SK-N-SH (cell line): ENCODE measurements at regions not wholly inside any gene's neighbourhood (a gene's known extent, or its start where the extent isn't known, plus 50 kb on each side); places are given as distances from the start of the nearest gene placed in this dataset.
A peak's percentile ranks its signal among the peaks of the same experiment; 100 is the strongest.

ENCODE experiments used
- CTCF ChIA-PET: fragments of 300-600, 350-600 bp; formaldehyde crosslinking; extraction: SDS; loops from one replicate; lab custom pipeline; 2021; lab: Yijun Ruan, JAX
- POLR2A ChIA-PET: fragments of 350-600 bp; sonication (Branson Sonifier 250); formaldehyde crosslinking; extraction: SDS; loops from one replicate; lab custom pipeline; 2020; ENCODE audit warnings: antibody characterized with exemption, inconsistent platforms; lab: Yijun Ruan, JAX
- DNase-seq: peaks from one replicate; pipeline ENCODE4 v3.0.0; 2012
- H2AFZ ChIP-seq: fragments of 200-600 bp; sonication (generic); 2 replicates; pipeline ENCODE4 v1.8.1; 2016; ENCODE audit warnings: antibody characterized with exemption, mild to moderate bottlenecking, low read depth
- H3F3A ChIP-seq: fragments of 200-600 bp; sonication (generic); replicated peaks from 2 replicates; pipeline ENCODE3; 2016; ENCODE audit warnings: antibody characterized with exemption, mild to moderate bottlenecking; ENCODE audit not compliant: insufficient read depth
- H3K27ac ChIP-seq, 2 experiments: fragments of 200-500 bp in 1 of 2; fragments of 200-600 bp in 1 of 2; sonication (Bioruptor generic) in 1 of 2; sonication (generic), shearing (Covaris generic) in 1 of 2; 2 replicates each; pipeline versions ENCODE4 v1.5.1 to v1.6.1; 2014 to 2016; ENCODE audit warnings: low read depth in 2 of 2, inconsistent platforms in 1 of 2, low read length in 1 of 2, mild to moderate bottlenecking in 1 of 2, mixed read lengths in 1 of 2
- H3K27me3 ChIP-seq: fragments of 200-600 bp; sonication (generic), shearing (Covaris generic); 2 replicates; pipeline ENCODE4 v1.6.1; 2016; ENCODE audit warnings: mixed run types; ENCODE audit not compliant: insufficient read depth
- H3K36me3 ChIP-seq, 2 experiments: fragments of 200-500 bp in 1 of 2; fragments of 200-600 bp in 1 of 2; sonication (Bioruptor generic) in 1 of 2; sonication (generic) in 1 of 2; replicated peaks in 1 of 2; 2 replicates each; pipeline versions ENCODE3 to v1.5.1; 2014 to 2016; ENCODE audit warnings: low read length in 1 of 2, mild to moderate bottlenecking in 1 of 2; ENCODE audit not compliant: insufficient read depth in 2 of 2, control insufficient read depth in 1 of 2
- H3K4me1 ChIP-seq, 2 experiments: fragments of 200-500 bp in 1 of 2; fragments of 200-600 bp in 1 of 2; sonication (Bioruptor generic) in 1 of 2; sonication (generic), shearing (Covaris generic) in 1 of 2; 2 replicates each; pipeline versions ENCODE4 v1.5.1 to v1.6.1; 2014 to 2016; ENCODE audit warnings: low read depth in 1 of 2, low read length in 1 of 2, mixed run types in 1 of 2; ENCODE audit not compliant: insufficient read depth in 2 of 2, control insufficient read depth in 1 of 2
- H3K4me2 ChIP-seq: fragments of 200-600 bp; sonication (generic), shearing (Covaris generic); 2 replicates; pipeline ENCODE4 v1.6.1; 2017; ENCODE audit warnings: mixed run types
- H3K4me3 ChIP-seq, 2 experiments: fragments of 200-500 bp in 1 of 2; fragments of 200-600 bp in 1 of 2; sonication (Bioruptor generic) in 1 of 2; sonication (generic), shearing (Covaris generic) in 1 of 2; 2 replicates each; pipeline versions ENCODE4 v1.5.1 to v1.8.1; 2014 to 2016; ENCODE audit warnings: low read depth in 2 of 2, inconsistent platforms in 1 of 2, low read length in 1 of 2, mild to moderate bottlenecking in 1 of 2, mixed read lengths in 1 of 2, moderate library complexity in 1 of 2
- H3K79me2 ChIP-seq: fragments of 200-600 bp; sonication (generic); 2 replicates; pipeline ENCODE4 v1.8.1; 2017; ENCODE audit warnings: mild to moderate bottlenecking; ENCODE audit not compliant: insufficient read depth
- H3K9ac ChIP-seq: fragments of 200-600 bp; sonication (generic); 2 replicates; pipeline ENCODE4 v1.6.1; 2017; ENCODE audit warnings: mixed run types
- H3K9me2 ChIP-seq: fragments of 200-600 bp; sonication (generic); 2 replicates; pipeline ENCODE4 v1.6.1; 2017; ENCODE audit warnings: mixed run types
- H3K9me3 ChIP-seq: fragments of 200-600 bp; sonication (generic); 2 replicates; pipeline ENCODE4 v1.6.1; 2017; ENCODE audit warnings: mixed run types, mild to moderate bottlenecking, moderate library complexity
- H4K20me1 ChIP-seq: fragments of 200-600 bp; sonication (generic); 2 replicates; pipeline ENCODE4 v1.6.1; 2017; ENCODE audit warnings: mild to moderate bottlenecking, mixed run types; ENCODE audit not compliant: insufficient read depth
- CTCF ChIP-seq: fragments of 200-600 bp; sonication (generic); IDR thresholded peaks from 2 replicates; pipeline ENCODE4 v1.6.1; 2017; ENCODE audit warnings: antibody characterized with exemption, mild to moderate bottlenecking, moderate library complexity
- ELF1 ChIP-seq: IDR thresholded peaks from 2 replicates; pipeline ENCODE4 v1.4.0; 2012
- EP300 ChIP-seq, 2 experiments: IDR thresholded peaks; 2 replicates each; pipeline versions ENCODE4 v1.4.0 to v1.6.1; 2012; ENCODE audit warnings: borderline replicate concordance in 1 of 2, low read depth in 1 of 2, low read length in 1 of 2
- EZH2phosphoT487 ChIP-seq: fragments of 200-600 bp; sonication (generic); IDR thresholded peaks from 2 replicates; pipeline ENCODE4 v1.6.1; 2017; ENCODE audit warnings: low read depth, mixed run types, mild to moderate bottlenecking, antibody characterized with exemption, moderate library complexity, borderline replicate concordance
- FOXJ3 ChIP-seq: sonication (generic); formaldehyde crosslinking; IDR thresholded peaks from 2 replicates; pipeline ENCODE4 v1.5.1; 2020; ENCODE audit warnings: mild to moderate bottlenecking, missing genetic modification reagents
- FOXM1 ChIP-seq: IDR thresholded peaks from 2 replicates; pipeline ENCODE4 v1.4.0; 2012; ENCODE audit warnings: low read depth, mild to moderate bottlenecking
- GABPA ChIP-seq: IDR thresholded peaks from 2 replicates; pipeline ENCODE4 v1.4.0; 2012; ENCODE audit warnings: low read depth, mild to moderate bottlenecking
- JUND ChIP-seq: IDR thresholded peaks from 2 replicates; pipeline ENCODE4 v1.4.0; 2012
- MAX ChIP-seq: IDR thresholded peaks from 2 replicates; pipeline ENCODE4 v1.4.0; 2012; ENCODE audit warnings: low read depth
- MEF2A ChIP-seq: IDR thresholded peaks from 2 replicates; pipeline ENCODE4 v1.4.0; 2012; ENCODE audit warnings: low read depth, borderline replicate concordance
- MXI1 ChIP-seq: IDR thresholded peaks from 2 replicates; pipeline ENCODE4 v1.6.1; 2012; ENCODE audit warnings: mild to moderate bottlenecking, low read depth, low read length, improper control_type of control experiment
- NRF1 ChIP-seq: IDR thresholded peaks from 2 replicates; pipeline ENCODE4 v1.6.1; 2012; ENCODE audit warnings: low read depth, mild to moderate bottlenecking, low read length
- PBX3 ChIP-seq: IDR thresholded peaks from 2 replicates; pipeline ENCODE4; 2012
- POLR2AphosphoS5 ChIP-seq: IDR thresholded peaks from 2 replicates; pipeline ENCODE4 v1.6.1; 2012; ENCODE audit warnings: low read depth, low read length
- RAD21 ChIP-seq: IDR thresholded peaks from 2 replicates; pipeline ENCODE4 v1.6.1; 2012; ENCODE audit warnings: mild to moderate bottlenecking, low read length
- RCOR1 ChIP-seq: fragments of 150-350 bp; IDR thresholded peaks from 2 replicates; pipeline ENCODE4 v1.6.1; 2017; ENCODE audit warnings: antibody characterized with exemption, low read length
- REST ChIP-seq: IDR thresholded peaks from 2 replicates; pipeline ENCODE4 v1.6.1; 2012; ENCODE audit warnings: mild to moderate bottlenecking, low read depth, low read length, moderate library complexity
- RFX5 ChIP-seq: IDR thresholded peaks from 2 replicates; pipeline ENCODE4 v1.6.1; 2012; ENCODE audit warnings: mild to moderate bottlenecking, improper control_type of control experiment, low read length
- RXRA ChIP-seq: IDR thresholded peaks from 2 replicates; pipeline ENCODE4 v1.4.0; 2012; ENCODE audit warnings: low read depth, mild to moderate bottlenecking, borderline replicate concordance
- TAF1 ChIP-seq: IDR thresholded peaks from 2 replicates; pipeline ENCODE4 v1.6.1; 2012; ENCODE audit warnings: low read depth, mild to moderate bottlenecking, low read length, moderate library complexity, borderline replicate concordance
- TCF12 ChIP-seq: IDR thresholded peaks from 2 replicates; pipeline ENCODE4 v1.4.0; 2012
- TEAD4 ChIP-seq: IDR thresholded peaks from 2 replicates; pipeline ENCODE4 v1.4.0; 2012; ENCODE audit warnings: mild to moderate bottlenecking, borderline replicate concordance; ENCODE audit not compliant: insufficient read depth
- USF2 ChIP-seq: fragments of 150-350 bp; IDR thresholded peaks from 2 replicates; pipeline ENCODE4 v1.6.1; 2017; ENCODE audit warnings: antibody characterized with exemption, low read length, low read depth, borderline replicate concordance
- YY1 ChIP-seq: IDR thresholded peaks from 2 replicates; pipeline ENCODE4 v1.4.0; 2012; ENCODE audit warnings: low read depth, mild to moderate bottlenecking
- ZBTB33 ChIP-seq: IDR thresholded peaks from 2 replicates; pipeline ENCODE4 v1.4.0; 2012; ENCODE audit warnings: low read depth, borderline replicate concordance
- WGBS: methylation state at CpG from one replicate; pipeline ENCODE4 v1.1.6; 2017; ENCODE audit warnings: low lambda C conversion rate; 5-methylcytosine and 5-hydroxymethylcytosine counted together

- H3K27me3 ChIP-seq: no peaks in the 10 kb centered on the region
- no peak overlapping the region for H2AFZ ChIP-seq
- ChIA-PET CTCF (interaction anchor here (0.8 to 2.9 kb wide), 6 partner anchors 9 to 147 kb away, joined by 3 to 9 read pairs (median 4); partner anchors contain the start of gene ELAPOR2), POLR2A (interaction anchor here (0.6 kb wide), 1 partner anchor 33 kb away, joined by 3 read pairs; no protein-coding TSS in a partner anchor)
- peaks cover 9% of the 10 kb centered on the region for H3F3A ChIP-seq
- peak overlapping the region; percentile 57 to 76 for H3K27ac ChIP-seq
- H3K4me2 ChIP-seq: peak overlapping the region; percentile 61
- DNase-seq: no peak
- H3K9me3 ChIP-seq: no peaks in the 10 kb centered on the region
- peak overlapping the region; percentile 6; the same call in 1 of the 2 replicates for H3K9ac ChIP-seq
- no peaks in the 10 kb centered on the region for H3K36me3 ChIP-seq
- H3K4me1 ChIP-seq: peaks cover 12 to 53% of the 10 kb centered on the region in 2 experiments; a peak in 3 of 4 replicates
- 20% methylated on average over 2 of the region's 2 CpGs for WGBS
- H3K79me2 ChIP-seq: peaks cover 46% of the 10 kb centered on the region
- peak overlapping the region in 1 of 2 experiments; percentile 6; a peak in 1 of 4 replicates for H3K4me3 ChIP-seq
- H4K20me1 ChIP-seq: peaks cover 17% of the 10 kb centered on the region; the same call in 1 of the 2 replicates
- H3K9me2 ChIP-seq: no peaks in the 10 kb centered on the region
- TF ChIP-seq MAX (peak; percentile 60), CTCF (no peak), TAF1 (no peak), JUND (peak; percentile 54; the same call in 1 of the 2 replicates), FOXM1 (no peak), YY1 (0 out of 2 replicates have a peak, but pooled peaks have one; percentile 31), ZBTB33 (0 out of 2 replicates have a peak, but pooled peaks have one; percentile 41), GABPA (no peak), RAD21 (no peak), RXRA (peak; percentile 29; the same call in 1 of the 2 replicates), RFX5 (no peak), REST (no peak), USF2 (no peak), EP300 (IDR thresholded peaks at IDR 0.05; ENCODE audit: borderline replicate concordance in 1 of 2, low read depth in 1 of 2, low read length in 1 of 2) (peak in 1 of 2 experiments; percentile 71; a peak in 1 of 4 replicates), FOXJ3 (CRISPR knock-in tag) (no peak), MXI1 (no peak), TCF12 (peak; percentile 71; the same call in 1 of the 2 replicates), ELF1 (no peak), RCOR1 (no peak), MEF2A (no peak), NRF1 (no peak), POLR2AphosphoS5 (peak; percentile 51; the same call in 1 of the 2 replicates), PBX3 (peak; percentile 40; the same call in 1 of the 2 replicates), TEAD4 (0 out of 2 replicates have a peak, but pooled peaks have one; percentile 70), EZH2phosphoT487 (no peak)
These were observed 58.2 kb downstream of the ELAPOR2 start for GRCh38 chr7:87001214-87001613.
